ENCODE measurements at regions not wholly inside any gene's neighbourhood (a gene's known extent, or its start where the extent isn't known, plus 50 kb on each side); places are given as distances from the start of the nearest gene placed in this dataset.

DNA sequence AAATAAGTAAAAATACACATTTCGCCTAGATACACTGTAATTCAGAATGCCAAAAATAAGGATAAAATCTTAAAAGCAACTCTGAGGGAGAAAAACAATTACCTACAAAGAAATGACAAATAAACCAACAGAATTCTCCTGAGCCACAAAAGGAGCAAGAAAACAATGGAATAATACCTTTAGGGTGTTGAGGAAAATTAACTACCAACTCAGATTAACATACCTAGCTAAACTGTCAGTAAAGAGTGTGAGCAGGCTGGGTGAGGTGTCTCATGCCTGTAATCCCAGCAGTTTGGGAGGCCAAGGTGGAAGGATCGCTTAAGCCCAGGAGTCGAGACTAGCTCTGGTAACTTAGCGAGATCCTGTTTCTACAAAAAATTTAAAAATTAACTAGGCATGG lies 81.5 kb downstream of the C9orf50 start:
- TF ChIP-seq, protein P1, sequence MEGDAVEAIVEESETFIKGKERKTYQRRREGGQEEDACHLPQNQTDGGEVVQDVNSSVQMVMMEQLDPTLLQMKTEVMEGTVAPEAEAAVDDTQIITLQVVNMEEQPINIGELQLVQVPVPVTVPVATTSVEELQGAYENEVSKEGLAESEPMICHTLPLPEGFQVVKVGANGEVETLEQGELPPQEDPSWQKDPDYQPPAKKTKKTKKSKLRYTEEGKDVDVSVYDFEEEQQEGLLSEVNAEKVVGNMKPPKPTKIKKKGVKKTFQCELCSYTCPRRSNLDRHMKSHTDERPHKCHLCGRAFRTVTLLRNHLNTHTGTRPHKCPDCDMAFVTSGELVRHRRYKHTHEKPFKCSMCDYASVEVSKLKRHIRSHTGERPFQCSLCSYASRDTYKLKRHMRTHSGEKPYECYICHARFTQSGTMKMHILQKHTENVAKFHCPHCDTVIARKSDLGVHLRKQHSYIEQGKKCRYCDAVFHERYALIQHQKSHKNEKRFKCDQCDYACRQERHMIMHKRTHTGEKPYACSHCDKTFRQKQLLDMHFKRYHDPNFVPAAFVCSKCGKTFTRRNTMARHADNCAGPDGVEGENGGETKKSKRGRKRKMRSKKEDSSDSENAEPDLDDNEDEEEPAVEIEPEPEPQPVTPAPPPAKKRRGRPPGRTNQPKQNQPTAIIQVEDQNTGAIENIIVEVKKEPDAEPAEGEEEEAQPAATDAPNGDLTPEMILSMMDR (IDR thresholded peaks at IDR 0.05 in 4 of 5, conservative IDR thresholded peaks at IDR 0.05 in 1 of 5), result no peak
- no peak for TF ChIP-seq POLR2A (IDR thresholded peaks at IDR 0.05)
